Right renal cortex interstitium (tissue), 3 donors: ENCODE measurements at regions not wholly inside any gene's neighbourhood (a gene's known extent, or its start where the extent isn't known, plus 50 kb on each side); places are given as distances from the start of the nearest gene placed in this dataset.

Experiments used
- DNase-seq, 3 donors: peaks; one replicate each; pipeline ENCODE4 v3.0.0-alpha.2; 2013; ENCODE audit warnings: low read depth in 3 of 3, low spot score in 2 of 3

GRCh38 chr2:186068139-186068801, 329.7 kb downstream of the FSIP2 start:
- DNase-seq: no peak

GRCh38 chr2:186069676-186070075, 331.1 kb downstream of the FSIP2 start:
- no peak for DNase-seq

- no peak for DNase-seq
Observed at GRCh38 chr2:186085226-186085625, 346.6 kb downstream of the FSIP2 start.

- no peak for DNase-seq
Observed at GRCh38 chr2:186093174-186093573, 354.6 kb downstream of the FSIP2 start.

- no peak for DNase-seq
Observed at GRCh38 chr2:186098821-186099220, 360.2 kb downstream of the FSIP2 start.

- no peak for DNase-seq
Observed at GRCh38 chr2:186099826-186100225, 361.2 kb downstream of the FSIP2 start.

GRCh38 chr2:186100636-186101035, 362.0 kb downstream of the FSIP2 start:
- no peak for DNase-seq

- DNase-seq: no peak
Observed at GRCh38 chr2:186101616-186102015, 363.0 kb downstream of the FSIP2 start.

- no peak for DNase-seq
Observed at GRCh38 chr2:186103276-186103675, 364.7 kb downstream of the FSIP2 start.

- DNase-seq: no peak
Observed at GRCh38 chr2:186105016-186105724, 366.6 kb downstream of the FSIP2 start.

- no peak for DNase-seq
Observed at GRCh38 chr2:186108470-186108869, 369.9 kb downstream of the FSIP2 start.

GRCh38 chr2:186113284-186113683, 372.8 kb upstream of the ZC3H15 start:
- DNase-seq: no peak

- DNase-seq: no peak
Observed at GRCh38 chr2:186125156-186125555, 360.9 kb upstream of the ZC3H15 start.

GRCh38 chr2:186125625-186126024, 360.4 kb upstream of the ZC3H15 start:
- DNase-seq: no peak

GRCh38 chr2:186126181-186126580, 359.9 kb upstream of the ZC3H15 start:
- no peak for DNase-seq

GRCh38 chr2:186129767-186130581, 356.1 kb upstream of the ZC3H15 start:
- DNase-seq: no peak

- DNase-seq: no peak
Observed at GRCh38 chr2:186130748-186131641, 355.1 kb upstream of the ZC3H15 start.

- no peak for DNase-seq
Observed at GRCh38 chr2:186135686-186136085, 350.4 kb upstream of the ZC3H15 start.

GRCh38 chr2:186136860-186137259, 349.2 kb upstream of the ZC3H15 start:
- DNase-seq: no peak

GRCh38 chr2:186138845-186139244, 347.2 kb upstream of the ZC3H15 start:
- DNase-seq: no peak

- no peak for DNase-seq
Observed at GRCh38 chr2:186159101-186159500, 327.0 kb upstream of the ZC3H15 start.
